SK-N-MC (cell line): ENCODE measurements at regions not wholly inside any gene's neighbourhood (a gene's known extent, or its start where the extent isn't known, plus 50 kb on each side); places are given as distances from the start of the nearest gene placed in this dataset.

ENCODE experiments used
- EZH2 ChIP-seq: fragments of 200-600 bp; sonication (generic); IDR thresholded peaks from one replicate; pipeline ENCODE4 v1.6.1; 2017; ENCODE audit warnings: antibody characterized with exemption
- POLR2AphosphoS5 ChIP-seq: IDR thresholded peaks from 2 replicates; pipeline ENCODE4 v1.6.1; 2012; ENCODE audit warnings: mild to moderate bottlenecking, low read depth, low read length, borderline replicate concordance

DNA sequence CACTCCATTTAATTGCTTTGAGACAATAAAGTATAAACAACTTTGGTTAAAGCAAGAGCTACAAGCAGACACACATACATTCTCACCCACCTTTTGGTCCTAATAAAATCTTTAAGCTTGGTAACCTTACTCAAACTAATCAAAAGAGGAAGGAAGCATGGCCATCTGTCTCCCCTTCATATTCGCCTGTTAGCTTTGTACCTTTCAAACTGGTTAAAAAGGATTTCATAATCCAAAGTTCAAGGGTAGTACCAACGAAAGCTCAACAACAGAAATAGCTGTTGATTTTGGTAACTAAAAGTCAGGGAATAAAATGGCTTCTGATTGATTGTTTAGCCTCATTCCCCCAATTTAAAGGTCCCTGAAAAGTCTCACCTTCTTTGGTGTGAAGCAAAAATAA, 456.9 kb downstream of the BCAT1 start:
- TF ChIP-seq POLR2AphosphoS5 (no peak), EZH2 (no peak)
